H54 (cell line): ENCODE measurements at regions not wholly inside any gene's neighbourhood (a gene's known extent, or its start where the extent isn't known, plus 50 kb on each side); places are given as distances from the start of the nearest gene placed in this dataset.
A peak's percentile ranks its signal among the peaks of the same experiment; 100 is the strongest.

Source experiments
- DNase-seq: peaks from one replicate; pipeline ENCODE4 v3.0.0; 2011; ENCODE audit warnings: low spot score, mixed read lengths; ENCODE audit not compliant: insufficient read length
- FAIRE-seq: peaks from 3 replicates; lab custom pipeline; 2011; peaks lifted over from hg19 to GRCh38; lab: Jason Lieb, UNC
- POLR2A ChIP-seq: IDR thresholded peaks from 2 replicates; pipeline ENCODE4 v1.6.1; 2011; ENCODE audit warnings: low read depth, mild to moderate bottlenecking, low read length

DNA sequence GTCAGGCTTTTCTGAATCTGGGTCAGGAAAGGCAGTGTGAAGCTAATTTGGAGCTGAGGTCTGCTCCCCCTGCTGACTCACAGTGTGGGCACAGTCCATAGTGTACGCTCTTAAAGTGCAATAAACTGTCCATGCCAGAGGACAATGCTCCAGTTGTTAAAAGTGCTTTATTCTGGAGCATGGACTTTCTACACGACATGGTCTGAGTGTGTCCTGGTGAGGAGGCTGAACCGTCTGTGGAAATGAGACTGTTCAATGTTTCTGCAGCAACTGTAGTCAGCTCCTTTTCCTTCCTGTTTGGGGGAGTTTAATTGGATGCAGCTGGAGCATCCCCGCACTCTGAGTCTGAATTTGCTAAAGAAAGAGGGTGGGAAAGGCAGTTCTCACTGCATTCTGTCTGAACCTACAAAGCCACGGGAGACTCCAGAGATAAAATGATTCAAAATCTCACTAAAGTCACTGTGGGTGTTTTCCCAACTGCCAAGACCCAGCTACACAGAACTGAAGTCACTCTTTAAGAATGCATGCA lies 110.2 kb upstream of the TRIB2 start:
- FAIRE-seq (peak; percentile 93), DNase-seq (no peak)
- TF ChIP-seq POLR2A: no peak

DNA sequence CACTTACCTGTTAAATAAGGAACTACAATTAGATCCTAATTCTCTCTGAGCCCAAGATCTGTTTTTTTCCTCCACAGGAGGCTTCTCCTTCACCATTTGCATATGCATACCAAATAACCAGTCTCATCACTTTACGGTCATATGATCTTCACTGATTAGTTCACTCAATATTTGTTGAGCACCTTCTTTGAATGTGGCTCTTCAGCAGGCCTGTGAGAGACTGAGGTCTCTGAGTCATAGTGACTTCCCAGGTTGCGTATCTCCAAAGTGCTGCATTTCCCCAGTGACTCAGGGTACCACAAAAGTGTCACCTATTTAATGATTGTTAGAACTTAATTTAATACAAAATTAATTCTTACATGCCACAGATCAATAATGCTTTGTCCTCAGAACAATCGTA lies 108.8 kb upstream of the TRIB2 start:
- no peak for DNase-seq
- no peak for TF ChIP-seq POLR2A
- no peak for FAIRE-seq

DNA sequence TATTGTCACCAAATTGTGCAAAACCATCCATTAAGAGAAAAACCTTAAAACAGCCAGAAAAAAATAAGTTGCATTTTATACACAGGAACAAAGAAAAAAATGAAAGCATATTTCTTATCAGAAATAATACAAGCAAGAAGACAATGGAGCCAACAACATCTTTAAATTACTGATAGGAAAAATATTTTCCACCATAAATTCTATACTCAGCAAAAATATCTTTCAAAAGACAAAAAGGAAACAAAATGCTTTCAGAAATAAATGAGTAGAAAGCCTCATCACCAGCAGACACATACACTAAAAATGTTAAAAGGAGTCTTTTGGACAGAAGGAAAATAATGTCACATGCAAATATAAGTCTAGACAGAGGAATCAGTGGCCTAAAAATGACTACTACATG lies 106.4 kb upstream of the TRIB2 start:
- TF ChIP-seq POLR2A: no peak
- no peak for FAIRE-seq

DNA sequence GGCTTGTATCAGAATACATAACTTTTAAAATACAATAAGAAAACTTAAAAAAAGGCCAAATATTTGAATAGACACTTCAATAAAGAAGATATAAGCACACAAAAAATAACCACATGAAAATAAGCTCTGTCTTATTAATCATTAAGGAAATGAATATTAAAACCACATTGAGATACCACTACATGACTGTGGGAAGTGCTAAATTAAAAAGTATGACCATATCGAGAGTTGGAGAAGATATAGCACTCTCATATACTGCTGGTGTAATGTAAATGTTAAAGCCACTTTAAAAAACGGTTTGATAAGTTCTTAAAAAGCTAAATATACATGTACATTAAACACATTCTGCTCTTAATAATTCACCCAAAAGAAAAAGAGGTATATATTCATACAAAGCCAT lies 104.6 kb upstream of the TRIB2 start:
- no peak for DNase-seq
- FAIRE-seq: no peak
- TF ChIP-seq POLR2A: no peak

More for the DNA sequence above, 106.4 kb upstream of the TRIB2 start:
- DNase-seq: no peak

GRCh38 chr2:12612671-12613070 lies 104.1 kb upstream of the TRIB2 start:
- FAIRE-seq: no peak
- DNase-seq: no peak
- TF ChIP-seq POLR2A: no peak

GRCh38 chr2:12613137-12613835 lies 103.5 kb upstream of the TRIB2 start:
- FAIRE-seq (no peak), DNase-seq (no peak)
- no peak for TF ChIP-seq POLR2A

GRCh38 chr2:12615509-12615908 lies 101.2 kb upstream of the TRIB2 start:
- no peak for TF ChIP-seq POLR2A
- no peak for DNase-seq
- FAIRE-seq: no peak

DNA sequence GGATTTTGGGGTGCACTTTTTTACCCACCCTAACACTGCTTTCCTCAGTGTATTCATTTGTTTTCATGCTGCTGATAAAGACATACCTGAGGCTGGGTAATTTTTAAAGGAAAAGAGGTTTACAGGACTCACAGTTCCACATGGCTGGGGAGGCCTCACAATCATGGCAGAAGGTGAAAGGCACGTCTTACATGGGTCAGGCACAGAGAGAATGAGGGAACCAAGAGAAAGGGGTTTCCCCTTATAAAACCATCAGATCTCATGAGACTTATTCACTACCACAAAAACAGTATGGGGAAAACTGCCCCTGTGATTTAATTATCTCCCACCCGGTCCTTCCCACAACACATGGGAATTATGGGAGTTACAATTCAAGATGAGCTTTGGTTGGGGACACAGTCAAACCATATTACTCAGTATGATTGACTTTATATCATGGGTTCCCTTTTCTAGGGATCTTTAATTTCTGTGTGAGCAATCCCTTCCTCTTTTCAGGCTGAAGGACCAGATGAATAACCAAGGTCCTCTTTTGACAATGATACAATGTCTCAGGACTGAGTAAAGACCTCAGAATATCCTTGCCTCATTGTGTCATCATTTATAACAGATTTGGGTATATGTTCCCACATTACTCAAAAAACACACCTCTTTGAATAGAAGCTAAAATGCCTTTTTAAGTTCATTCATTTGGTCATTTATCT lies 100.1 kb upstream of the TRIB2 start:
- DNase-seq: no peak
- no peak for FAIRE-seq
- no peak for TF ChIP-seq POLR2A

DNA sequence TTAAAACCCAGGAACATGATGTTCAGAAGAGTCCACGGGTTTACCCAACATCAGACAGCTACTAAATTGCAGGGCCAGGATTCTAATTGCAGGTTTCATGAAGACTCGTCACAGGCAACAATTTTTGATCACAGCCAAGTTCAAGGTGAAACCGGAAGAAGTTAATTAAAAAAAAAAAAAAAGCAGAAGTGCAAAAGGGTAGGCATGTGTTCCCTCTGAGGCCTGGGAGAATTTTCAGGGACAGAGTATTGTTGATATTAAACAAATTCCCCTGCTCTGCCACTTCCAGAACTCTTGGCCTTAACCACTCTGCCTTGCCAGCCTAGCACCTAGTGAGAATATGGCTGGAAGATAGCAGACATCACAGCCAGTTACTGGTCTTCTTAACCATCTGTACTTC lies 99.4 kb upstream of the TRIB2 start:
- FAIRE-seq (no peak), DNase-seq (no peak)
- TF ChIP-seq POLR2A: no peak

DNA sequence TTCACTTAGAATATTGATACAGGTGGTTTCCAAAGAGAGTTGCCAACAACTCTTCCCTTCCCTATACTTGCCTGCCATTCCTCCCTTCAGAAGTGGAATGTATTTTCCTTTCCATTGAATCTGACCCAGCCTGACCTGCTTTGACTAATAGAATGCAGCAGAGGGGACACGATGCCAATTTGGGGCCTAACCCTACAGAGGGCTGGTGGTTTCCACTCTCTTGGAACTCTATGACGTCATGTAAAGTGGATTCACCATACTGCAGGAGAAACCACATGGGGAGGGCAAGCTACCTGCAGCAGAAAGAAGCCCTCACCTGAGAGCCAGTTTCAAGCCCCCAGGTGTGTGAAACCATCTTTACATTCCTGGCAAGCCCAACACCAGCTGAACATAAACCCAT lies 98.9 kb upstream of the TRIB2 start:
- FAIRE-seq (no peak), DNase-seq (no peak)
- TF ChIP-seq POLR2A: no peak

DNA sequence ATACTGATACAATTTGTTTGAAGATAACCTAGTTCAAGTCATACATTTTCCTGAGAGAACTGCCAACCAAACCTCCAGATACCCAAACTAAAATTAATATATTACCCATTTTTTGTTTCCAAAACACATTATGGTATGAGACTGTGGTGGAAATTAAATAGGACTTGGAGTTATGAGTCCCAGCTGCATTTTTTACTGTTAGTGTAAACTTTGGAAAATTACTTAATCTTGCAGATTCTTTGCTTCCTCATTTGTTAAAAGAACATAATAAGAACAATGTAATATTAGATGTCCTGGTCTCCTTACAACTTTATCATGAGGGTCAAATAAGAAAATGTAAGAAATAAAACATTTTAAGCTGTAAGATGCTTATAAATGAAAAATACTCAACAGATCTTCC lies 98.2 kb upstream of the TRIB2 start:
- DNase-seq (no peak), FAIRE-seq (no peak)
- no peak for TF ChIP-seq POLR2A

GRCh38 chr2:12619975-12620374 lies 96.8 kb upstream of the TRIB2 start:
- no peak for TF ChIP-seq POLR2A
- peak; percentile 96 for FAIRE-seq
- peak; percentile 29 for DNase-seq

GRCh38 chr2:12620759-12621158 lies 96.0 kb upstream of the TRIB2 start:
- no peak for DNase-seq
- TF ChIP-seq POLR2A: no peak
- no peak for FAIRE-seq

DNA sequence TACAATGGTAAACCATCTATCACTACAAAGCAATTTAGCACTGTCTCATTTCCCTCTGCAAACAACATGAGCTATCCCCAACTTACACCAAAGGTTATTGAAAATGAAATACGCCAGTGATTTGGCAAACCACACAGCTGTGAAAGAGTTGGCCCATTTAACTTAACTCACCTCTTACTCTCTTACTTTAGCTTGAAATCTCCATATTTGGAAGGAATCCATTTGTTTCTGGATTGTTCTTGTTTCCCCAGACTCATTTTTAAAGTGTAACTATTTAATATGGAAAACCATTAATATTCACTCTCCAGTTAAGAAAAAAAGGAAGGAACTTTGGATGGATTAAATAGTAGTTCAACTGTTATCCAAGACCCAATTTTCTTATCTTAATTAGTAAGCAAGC lies 93.7 kb upstream of the TRIB2 start:
- no peak for TF ChIP-seq POLR2A
- no peak for DNase-seq
- no peak for FAIRE-seq

DNA sequence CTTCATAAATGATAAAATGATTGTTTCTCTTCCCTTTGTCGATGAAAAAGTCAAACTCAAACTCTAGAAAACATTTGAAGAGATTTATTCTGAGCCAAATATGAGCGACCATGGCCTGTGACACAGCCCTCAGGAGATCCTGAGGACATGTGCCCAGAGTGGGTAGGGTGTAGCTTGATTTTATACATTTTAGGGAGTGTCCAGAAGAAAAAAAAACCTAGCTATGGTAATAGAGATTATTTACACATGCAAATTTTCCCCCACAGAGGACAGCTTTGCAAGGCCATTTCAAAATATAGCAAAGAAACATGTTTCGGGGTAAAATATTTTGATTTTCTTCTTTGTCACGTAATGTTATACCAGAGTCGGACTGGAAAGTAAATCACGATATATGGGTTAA lies 92.4 kb upstream of the TRIB2 start:
- no peak for TF ChIP-seq POLR2A
- DNase-seq (no peak), FAIRE-seq (no peak)
